Fibroblast of lung (primary cell): ENCODE measurements at regions not wholly inside any gene's neighbourhood (a gene's known extent, or its start where the extent isn't known, plus 50 kb on each side); places are given as distances from the start of the nearest gene placed in this dataset.

Experiments
- DNase-seq, 2 donors: peaks; one replicate each; pipeline versions ENCODE4 v3.0.0 to v3.0.0-alpha.2; 2010; ENCODE audit warnings: low read depth in 2 of 2
- H2AFZ ChIP-seq: 2 replicates; pipeline ENCODE4 v1.5.1; 2012; ENCODE audit warnings: low read length, control low read depth, inconsistent platforms
- H3K27ac ChIP-seq: 2 replicates; pipeline ENCODE4 v1.5.1; 2011; ENCODE audit warnings: low read length, control low read depth; ENCODE audit not compliant: insufficient read depth
- H3K27me3 ChIP-seq: 2 replicates; pipeline ENCODE4 v1.5.1; 2011; ENCODE audit warnings: mild to moderate bottlenecking, low read length; ENCODE audit not compliant: control insufficient read depth, insufficient read depth
- H3K36me3 ChIP-seq: 2 replicates; pipeline ENCODE4 v1.5.1; 2011; ENCODE audit warnings: low read length; ENCODE audit not compliant: control insufficient read depth, insufficient read depth
- H3K4me1 ChIP-seq: 2 replicates; pipeline ENCODE4 v1.5.1; 2011; ENCODE audit warnings: low read length; ENCODE audit not compliant: control insufficient read depth, insufficient read depth; ENCODE audit errors: extremely low read depth
- H3K4me2 ChIP-seq: 2 replicates; pipeline ENCODE4 v1.5.1; 2011; ENCODE audit warnings: low read length, control low read depth; ENCODE audit not compliant: insufficient read depth; ENCODE audit errors: extremely low read depth
- H3K4me3 ChIP-seq, 4 experiments: fragments of 200-600 bp in 1 of 4; sonication (generic) in 1 of 4; replicated peaks in 1 of 4; 2 replicates each; pipeline ENCODE4 v1.5.1; 2011 to 2016; ENCODE audit warnings: low read length in 4 of 4, low read depth in 3 of 4, mild to moderate bottlenecking in 3 of 4, control low read depth in 2 of 4, inconsistent platforms in 1 of 4, mixed read lengths in 1 of 4; ENCODE audit not compliant: insufficient read depth in 1 of 4; ENCODE audit errors: control extremely low read depth in 1 of 4
- H3K79me2 ChIP-seq: 2 replicates; pipeline ENCODE4 v1.5.1; 2012; ENCODE audit warnings: mild to moderate bottlenecking, low read length, inconsistent platforms; ENCODE audit not compliant: control insufficient read depth, insufficient read depth
- H3K9ac ChIP-seq: 2 replicates; pipeline ENCODE4 v1.5.1; 2011; ENCODE audit warnings: mild to moderate bottlenecking, low read length, control low read depth; ENCODE audit not compliant: insufficient read depth
- H3K9me3 ChIP-seq: 2 replicates; pipeline ENCODE4 v1.5.1; 2012; ENCODE audit warnings: low read depth, low read length; ENCODE audit not compliant: control insufficient read depth, insufficient read depth
- H4K20me1 ChIP-seq: 2 replicates; pipeline ENCODE4 v1.5.1; 2011; ENCODE audit warnings: low read length; ENCODE audit not compliant: control insufficient read depth, insufficient read depth; ENCODE audit errors: extremely low read depth
- EZH2 ChIP-seq: IDR thresholded peaks from 2 replicates; pipeline ENCODE4 v1.5.1; 2012; ENCODE audit warnings: low read length, control low read depth, mild to moderate bottlenecking; ENCODE audit errors: missing control alignments
- TF ChIP-seq, protein P1 (sequence below), 2 donors: IDR thresholded peaks in 1 of 2; conservative IDR thresholded peaks in 1 of 2; 1 replicate in 1 of 2; 2 replicates in 1 of 2; pipeline ENCODE4 v1.5.1; 2011 to 2012; ENCODE audit warnings: low read length in 2 of 2, control low read depth in 1 of 2, inconsistent platforms in 1 of 2, low read depth in 1 of 2, mild to moderate bottlenecking in 1 of 2

DNA sequence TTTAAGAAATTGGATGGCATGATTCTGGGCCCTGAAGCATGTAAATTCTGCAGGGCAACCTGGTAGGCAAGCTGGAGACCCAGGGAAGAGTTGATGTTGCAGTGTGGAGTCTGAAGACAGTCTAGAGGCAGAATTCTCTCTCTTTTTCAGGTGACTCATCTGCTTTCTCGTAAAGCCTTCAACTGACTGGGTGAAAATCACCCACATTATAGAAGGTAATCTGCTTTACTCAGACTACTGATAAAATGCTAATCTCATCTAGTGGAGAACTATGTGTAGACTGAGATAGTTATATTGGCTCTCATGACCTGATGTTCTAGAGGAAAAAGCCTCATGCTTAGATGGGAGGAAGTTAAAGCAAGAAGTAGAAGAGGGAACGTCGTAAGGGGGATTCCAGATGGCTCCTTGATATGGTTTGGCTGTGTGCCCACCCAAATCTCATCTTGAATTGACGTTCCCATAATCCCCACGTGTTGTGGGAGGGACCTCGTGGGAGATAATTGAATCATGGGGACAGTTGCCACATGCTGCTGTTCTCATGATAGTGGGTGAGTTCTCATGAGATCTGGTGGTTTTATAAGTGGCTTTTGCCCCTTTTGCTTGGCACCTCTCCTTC lies 723.8 kb downstream of the BCL11B start:
- Histone ChIP-seq H3K79me2 (no peaks in the 10 kb centered on the region), H4K20me1 (no peaks in the 10 kb centered on the region), H3K27ac (no peak overlapping the region), H2AFZ (no peak overlapping the region), H3K4me2 (no peak overlapping the region), H3K36me3 (no peaks in the 10 kb centered on the region), H3K4me3 (no peak overlapping the region), H3K4me1 (no peaks in the 10 kb centered on the region), H3K9me3 (no peaks in the 10 kb centered on the region), H3K27me3 (no peaks in the 10 kb centered on the region), H3K9ac (no peak overlapping the region)
- DNase-seq, result no peak
- no peak for TF ChIP-seq EZH2
- TF ChIP-seq, protein P1, sequence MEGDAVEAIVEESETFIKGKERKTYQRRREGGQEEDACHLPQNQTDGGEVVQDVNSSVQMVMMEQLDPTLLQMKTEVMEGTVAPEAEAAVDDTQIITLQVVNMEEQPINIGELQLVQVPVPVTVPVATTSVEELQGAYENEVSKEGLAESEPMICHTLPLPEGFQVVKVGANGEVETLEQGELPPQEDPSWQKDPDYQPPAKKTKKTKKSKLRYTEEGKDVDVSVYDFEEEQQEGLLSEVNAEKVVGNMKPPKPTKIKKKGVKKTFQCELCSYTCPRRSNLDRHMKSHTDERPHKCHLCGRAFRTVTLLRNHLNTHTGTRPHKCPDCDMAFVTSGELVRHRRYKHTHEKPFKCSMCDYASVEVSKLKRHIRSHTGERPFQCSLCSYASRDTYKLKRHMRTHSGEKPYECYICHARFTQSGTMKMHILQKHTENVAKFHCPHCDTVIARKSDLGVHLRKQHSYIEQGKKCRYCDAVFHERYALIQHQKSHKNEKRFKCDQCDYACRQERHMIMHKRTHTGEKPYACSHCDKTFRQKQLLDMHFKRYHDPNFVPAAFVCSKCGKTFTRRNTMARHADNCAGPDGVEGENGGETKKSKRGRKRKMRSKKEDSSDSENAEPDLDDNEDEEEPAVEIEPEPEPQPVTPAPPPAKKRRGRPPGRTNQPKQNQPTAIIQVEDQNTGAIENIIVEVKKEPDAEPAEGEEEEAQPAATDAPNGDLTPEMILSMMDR (conservative IDR thresholded peaks at IDR 0.05 in 1 of 2, IDR thresholded peaks at IDR 0.05 in 1 of 2; ENCODE audit: low read depth in 1 of 2, low read length in 2 of 2), result no peak

DNA sequence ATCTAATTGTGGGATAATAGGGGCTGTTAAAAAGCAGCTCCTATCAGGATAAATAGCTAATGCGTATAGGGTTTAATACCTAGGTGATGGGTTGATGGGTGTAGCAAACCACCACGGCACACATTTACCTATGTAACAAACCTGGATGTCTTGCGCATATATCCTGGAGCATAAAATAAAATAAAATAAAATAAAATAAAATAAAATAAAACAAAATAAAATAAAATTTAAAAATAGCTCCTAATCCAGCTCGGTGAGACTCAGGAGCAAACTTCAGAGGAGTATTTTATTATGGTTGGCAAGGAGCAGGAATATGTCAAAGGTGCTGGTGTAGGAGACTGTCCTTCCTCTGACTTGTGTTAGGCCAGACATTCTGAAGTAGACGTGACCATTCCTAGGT lies 721.0 kb downstream of the BCL11B start:
- no peak overlapping the region for H3K9ac ChIP-seq
- no peak overlapping the region for H3K27ac ChIP-seq
- no peaks in the 10 kb centered on the region for H3K36me3 ChIP-seq
- H2AFZ ChIP-seq, result no peak overlapping the region
- H3K27me3 ChIP-seq, result no peaks in the 10 kb centered on the region
- no peak overlapping the region for H3K4me2 ChIP-seq
- H4K20me1 ChIP-seq, result no peaks in the 10 kb centered on the region
- H3K9me3 ChIP-seq, result no peaks in the 10 kb centered on the region
- no peak for DNase-seq
- TF ChIP-seq, protein P1 (conservative IDR thresholded peaks at IDR 0.05 in 1 of 2, IDR thresholded peaks at IDR 0.05 in 1 of 2; ENCODE audit: low read depth in 1 of 2, low read length in 2 of 2), result no peak
- no peak for TF ChIP-seq EZH2
- no peaks in the 10 kb centered on the region for H3K4me1 ChIP-seq
- no peak overlapping the region for H3K4me3 ChIP-seq
- H3K79me2 ChIP-seq, result no peaks in the 10 kb centered on the region

GRCh38 chr14:98555440-98555839 lies 716.6 kb downstream of the BCL11B start:
- Histone ChIP-seq H3K4me1 (no peaks in the 10 kb centered on the region), H3K9ac (no peak overlapping the region), H3K36me3 (no peaks in the 10 kb centered on the region), H2AFZ (no peak overlapping the region), H3K9me3 (no peaks in the 10 kb centered on the region), H3K79me2 (no peaks in the 10 kb centered on the region), H3K27me3 (no peaks in the 10 kb centered on the region), H4K20me1 (no peaks in the 10 kb centered on the region), H3K4me2 (no peak overlapping the region), H3K4me3 (no peak overlapping the region), H3K27ac (no peak overlapping the region)
- TF ChIP-seq, protein P1 (conservative IDR thresholded peaks at IDR 0.05 in 1 of 2, IDR thresholded peaks at IDR 0.05 in 1 of 2; ENCODE audit: low read depth in 1 of 2, low read length in 2 of 2), result no peak
- no peak for TF ChIP-seq EZH2
- no peak for DNase-seq
